ENCODE measurements at regions not wholly inside any gene's neighbourhood (a gene's known extent, or its start where the extent isn't known, plus 50 kb on each side); places are given as distances from the start of the nearest gene placed in this dataset.

GRCh38 chr1:218182455-218182854 is 102.6 kb upstream of the RRP15 start:
- TF ChIP-seq CTCF (IDR thresholded peaks at IDR 0.05; ENCODE audit: low read length, missing control alignments), result no peak
- no peak overlapping the region for H3K4me3 ChIP-seq (replicated peaks; ENCODE audit: low read depth, low read length)
- DNase-seq (ENCODE audit: low read depth), result no peak

- no peak overlapping the region for H3K4me3 ChIP-seq (replicated peaks; ENCODE audit: low read depth, low read length)
- no peak for TF ChIP-seq CTCF (IDR thresholded peaks at IDR 0.05; ENCODE audit: low read length, missing control alignments)
- DNase-seq (ENCODE audit: low read depth), result no peak
These were observed 84.1 kb upstream of the RRP15 start for GRCh38 chr1:218200979-218201378.

- no peak for TF ChIP-seq CTCF (IDR thresholded peaks at IDR 0.05; ENCODE audit: low read length, missing control alignments)
- no peak for DNase-seq (ENCODE audit: low read depth)
- no peak overlapping the region for H3K4me3 ChIP-seq (replicated peaks; ENCODE audit: low read depth, low read length)
These were observed 83.5 kb upstream of the RRP15 start for GRCh38 chr1:218201601-218202000.

- no peak overlapping the region for H3K4me3 ChIP-seq (replicated peaks; ENCODE audit: low read depth, low read length)
- TF ChIP-seq CTCF (IDR thresholded peaks at IDR 0.05; ENCODE audit: low read length, missing control alignments), result no peak
- no peak for DNase-seq (ENCODE audit: low read depth)
These were observed 79.4 kb upstream of the RRP15 start for GRCh38 chr1:218205721-218206120.

GRCh38 chr1:218207194-218207593 is 77.9 kb upstream of the RRP15 start:
- H3K4me3 ChIP-seq (replicated peaks; ENCODE audit: low read depth, low read length), result no peak overlapping the region
- TF ChIP-seq CTCF (IDR thresholded peaks at IDR 0.05; ENCODE audit: low read length, missing control alignments), result no peak
- DNase-seq (ENCODE audit: low read depth), result no peak

- H3K4me3 ChIP-seq (replicated peaks; ENCODE audit: low read depth, low read length), result no peak overlapping the region
- TF ChIP-seq CTCF (IDR thresholded peaks at IDR 0.05; ENCODE audit: low read length, missing control alignments), result no peak
- DNase-seq (ENCODE audit: low read depth), result peak; percentile 42
These were observed 75.7 kb upstream of the RRP15 start for GRCh38 chr1:218209351-218209861.

GRCh38 chr1:218211241-218211640 is 73.9 kb upstream of the RRP15 start:
- H3K4me3 ChIP-seq (replicated peaks; ENCODE audit: low read depth, low read length), result no peak overlapping the region
- no peak for TF ChIP-seq CTCF (IDR thresholded peaks at IDR 0.05; ENCODE audit: low read length, missing control alignments)
- peak; percentile 21 for DNase-seq (ENCODE audit: low read depth)

Measured in fibroblast of pulmonary artery (primary cell).